ENCODE measurements at regions not wholly inside any gene's neighbourhood (a gene's known extent, or its start where the extent isn't known, plus 50 kb on each side); places are given as distances from the start of the nearest gene placed in this dataset.

DNA sequence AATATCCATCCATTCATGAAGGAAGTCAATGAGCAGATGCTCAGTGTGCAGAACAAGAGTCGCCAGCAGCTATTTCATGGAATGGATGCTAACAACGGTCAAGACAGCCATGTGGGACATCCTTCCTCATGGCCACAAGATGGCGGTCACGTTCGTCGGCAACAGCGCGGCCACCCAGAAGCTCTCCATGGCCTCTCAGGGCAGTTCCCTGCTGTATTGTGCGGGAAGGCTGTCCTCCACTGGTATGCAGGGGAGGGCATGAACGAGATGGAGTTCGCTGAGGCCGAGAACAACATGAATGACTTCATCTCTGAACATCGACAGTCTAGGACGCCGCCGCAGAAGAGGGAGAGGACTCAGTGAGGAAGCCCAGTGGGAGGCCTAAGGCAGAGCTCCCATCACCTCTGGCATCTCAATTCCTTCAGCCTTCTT lies 208.3 kb downstream of the TJP1 start:
- Histone ChIP-seq H4K20me1 (ENCODE audit: control insufficient read depth, extremely low read depth, insufficient read depth, low read length) (no peaks in the 10 kb centered on the region), H3K9me3 (ENCODE audit: control insufficient read depth, low read depth, low read length) (no peaks in the 10 kb centered on the region), H3K36me3 (ENCODE audit: control insufficient read depth in 2 of 2, extremely low read depth in 1 of 2, insufficient read depth in 2 of 2, low read length in 2 of 2) (no peaks in the 10 kb centered on the region), H3K4me3 (ENCODE audit: control insufficient read depth in 2 of 3, extremely low read depth in 1 of 3, insufficient read depth in 2 of 3, low read depth in 1 of 3, low read length in 3 of 3) (no peak overlapping the region), H3K9ac (ENCODE audit: control insufficient read depth, extremely low read depth, insufficient read depth, low read length) (no peak overlapping the region), H3K4me1 (ENCODE audit: control insufficient read depth, extremely low read depth, insufficient read depth, low read length) (no peaks in the 10 kb centered on the region), H3K27me3 (ENCODE audit: control insufficient read depth, extremely low read depth, insufficient read depth, low read length) (no peaks in the 10 kb centered on the region), H3K9me1 (ENCODE audit: control insufficient read depth, extremely low read depth, insufficient read depth, low read length) (no peaks in the 10 kb centered on the region), H3K27ac (ENCODE audit: control insufficient read depth, insufficient read depth, low read length) (no peak overlapping the region), H2AFZ (ENCODE audit: control insufficient read depth, low read length) (no peak overlapping the region), H3K79me2 (ENCODE audit: control insufficient read depth, insufficient read depth, low read length) (no peaks in the 10 kb centered on the region), H3K4me2 (ENCODE audit: control insufficient read depth, extremely low read depth, insufficient read depth, low read depth, low read length) (no peak overlapping the region)
- DNase-seq (ENCODE audit: low read depth, low spot score) (no peak), FAIRE-seq (no peak)
- TF ChIP-seq, protein P1, sequence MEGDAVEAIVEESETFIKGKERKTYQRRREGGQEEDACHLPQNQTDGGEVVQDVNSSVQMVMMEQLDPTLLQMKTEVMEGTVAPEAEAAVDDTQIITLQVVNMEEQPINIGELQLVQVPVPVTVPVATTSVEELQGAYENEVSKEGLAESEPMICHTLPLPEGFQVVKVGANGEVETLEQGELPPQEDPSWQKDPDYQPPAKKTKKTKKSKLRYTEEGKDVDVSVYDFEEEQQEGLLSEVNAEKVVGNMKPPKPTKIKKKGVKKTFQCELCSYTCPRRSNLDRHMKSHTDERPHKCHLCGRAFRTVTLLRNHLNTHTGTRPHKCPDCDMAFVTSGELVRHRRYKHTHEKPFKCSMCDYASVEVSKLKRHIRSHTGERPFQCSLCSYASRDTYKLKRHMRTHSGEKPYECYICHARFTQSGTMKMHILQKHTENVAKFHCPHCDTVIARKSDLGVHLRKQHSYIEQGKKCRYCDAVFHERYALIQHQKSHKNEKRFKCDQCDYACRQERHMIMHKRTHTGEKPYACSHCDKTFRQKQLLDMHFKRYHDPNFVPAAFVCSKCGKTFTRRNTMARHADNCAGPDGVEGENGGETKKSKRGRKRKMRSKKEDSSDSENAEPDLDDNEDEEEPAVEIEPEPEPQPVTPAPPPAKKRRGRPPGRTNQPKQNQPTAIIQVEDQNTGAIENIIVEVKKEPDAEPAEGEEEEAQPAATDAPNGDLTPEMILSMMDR (optimal IDR thresholded peaks at IDR 0.05 in 1 of 3, IDR thresholded peaks at IDR 0.05 in 1 of 3, conservative IDR thresholded peaks at IDR 0.05 in 1 of 3; ENCODE audit: extremely low read depth in 1 of 3, insufficient read depth in 2 of 3, low read length in 3 of 3), result peak in 1 of 3 experiments; percentile 51
- no peak for TF ChIP-seq EZH2 (IDR thresholded peaks at IDR 0.05; ENCODE audit: low read length)
- dilution Hi-C loops (cut with MboI; ENCODE audit: extremely low pct_ligation_motif_present, low sequenced_read_pairs), result no loop called here

DNA sequence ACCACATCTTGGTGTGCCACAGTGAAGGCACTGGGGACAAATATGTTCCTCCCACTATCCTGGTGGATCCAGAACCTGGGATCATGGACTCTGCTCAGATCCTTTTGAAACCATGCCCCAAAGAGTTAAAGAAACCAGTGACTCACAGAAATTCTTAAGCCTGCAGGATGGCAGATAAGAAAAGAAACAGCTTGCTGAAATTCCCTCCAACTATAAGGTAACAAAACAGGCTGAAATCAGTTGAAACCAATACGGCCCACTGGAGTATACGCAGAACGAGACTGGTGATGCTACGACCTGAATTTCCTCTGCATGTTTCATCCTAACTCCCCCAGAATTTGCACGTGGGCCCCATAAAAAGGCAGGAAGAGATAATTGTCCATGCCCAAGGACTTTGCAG lies 209.6 kb downstream of the TJP1 start:
- H3K9me1 ChIP-seq (ENCODE audit: control insufficient read depth, extremely low read depth, insufficient read depth, low read length), result no peaks in the 10 kb centered on the region
- dilution Hi-C loops (cut with MboI; ENCODE audit: extremely low pct_ligation_motif_present, low sequenced_read_pairs), result no loop called here
- no peaks in the 10 kb centered on the region for H3K4me1 ChIP-seq (ENCODE audit: control insufficient read depth, extremely low read depth, insufficient read depth, low read length)
- no peak for TF ChIP-seq EZH2 (IDR thresholded peaks at IDR 0.05; ENCODE audit: low read length)
- TF ChIP-seq, protein P1 (optimal IDR thresholded peaks at IDR 0.05 in 1 of 3, IDR thresholded peaks at IDR 0.05 in 1 of 3, conservative IDR thresholded peaks at IDR 0.05 in 1 of 3; ENCODE audit: extremely low read depth in 1 of 3, insufficient read depth in 2 of 3, low read length in 3 of 3), result no peak
- H3K27me3 ChIP-seq (ENCODE audit: control insufficient read depth, extremely low read depth, insufficient read depth, low read length), result no peaks in the 10 kb centered on the region
- no peaks in the 10 kb centered on the region for H3K9me3 ChIP-seq (ENCODE audit: control insufficient read depth, low read depth, low read length)
- H3K9ac ChIP-seq (ENCODE audit: control insufficient read depth, extremely low read depth, insufficient read depth, low read length), result no peak overlapping the region
- no peak for FAIRE-seq
- no peak for DNase-seq (ENCODE audit: low read depth, low spot score)
- H3K36me3 ChIP-seq (ENCODE audit: control insufficient read depth in 2 of 2, extremely low read depth in 1 of 2, insufficient read depth in 2 of 2, low read length in 2 of 2), result no peaks in the 10 kb centered on the region
- no peak overlapping the region for H3K4me3 ChIP-seq (ENCODE audit: control insufficient read depth in 2 of 3, extremely low read depth in 1 of 3, insufficient read depth in 2 of 3, low read depth in 1 of 3, low read length in 3 of 3)
- no peak overlapping the region for H3K27ac ChIP-seq (ENCODE audit: control insufficient read depth, insufficient read depth, low read length)
- H3K4me2 ChIP-seq (ENCODE audit: control insufficient read depth, extremely low read depth, insufficient read depth, low read depth, low read length), result no peak overlapping the region
- H3K79me2 ChIP-seq (ENCODE audit: control insufficient read depth, insufficient read depth, low read length), result no peaks in the 10 kb centered on the region
- H4K20me1 ChIP-seq (ENCODE audit: control insufficient read depth, extremely low read depth, insufficient read depth, low read length), result no peaks in the 10 kb centered on the region
- H2AFZ ChIP-seq (ENCODE audit: control insufficient read depth, low read length), result no peak overlapping the region
